ENCODE measurements at regions not wholly inside any gene's neighbourhood (a gene's known extent, or its start where the extent isn't known, plus 50 kb on each side); places are given as distances from the start of the nearest gene placed in this dataset.

DNA sequence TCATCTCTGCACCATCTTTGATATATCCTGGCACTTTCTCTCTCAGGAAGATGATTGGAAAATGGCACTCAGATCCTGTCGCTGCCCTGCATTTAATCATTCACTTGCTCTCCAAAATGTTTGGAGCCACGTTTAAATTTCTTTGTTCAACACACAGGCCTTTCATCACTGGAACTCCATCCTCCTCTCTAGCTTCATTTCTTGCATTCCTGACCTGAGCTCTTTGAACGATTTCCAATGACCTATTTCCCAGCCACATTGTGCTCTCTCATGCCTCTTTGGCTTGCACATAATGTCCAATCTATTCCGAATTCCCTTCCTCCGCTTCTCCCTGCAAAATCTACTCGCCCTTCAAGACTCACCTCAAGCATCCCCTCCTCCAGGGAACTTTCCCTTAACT lies 287.4 kb upstream of the NBEA start:
- TF ChIP-seq MYC (IDR thresholded peaks at IDR 0.05; ENCODE audit: low read depth, low read length) (no peak), POLR2A (IDR thresholded peaks at IDR 0.05; ENCODE audit: extremely low read depth, insufficient read length) (no peak)
- TF ChIP-seq, protein P1, sequence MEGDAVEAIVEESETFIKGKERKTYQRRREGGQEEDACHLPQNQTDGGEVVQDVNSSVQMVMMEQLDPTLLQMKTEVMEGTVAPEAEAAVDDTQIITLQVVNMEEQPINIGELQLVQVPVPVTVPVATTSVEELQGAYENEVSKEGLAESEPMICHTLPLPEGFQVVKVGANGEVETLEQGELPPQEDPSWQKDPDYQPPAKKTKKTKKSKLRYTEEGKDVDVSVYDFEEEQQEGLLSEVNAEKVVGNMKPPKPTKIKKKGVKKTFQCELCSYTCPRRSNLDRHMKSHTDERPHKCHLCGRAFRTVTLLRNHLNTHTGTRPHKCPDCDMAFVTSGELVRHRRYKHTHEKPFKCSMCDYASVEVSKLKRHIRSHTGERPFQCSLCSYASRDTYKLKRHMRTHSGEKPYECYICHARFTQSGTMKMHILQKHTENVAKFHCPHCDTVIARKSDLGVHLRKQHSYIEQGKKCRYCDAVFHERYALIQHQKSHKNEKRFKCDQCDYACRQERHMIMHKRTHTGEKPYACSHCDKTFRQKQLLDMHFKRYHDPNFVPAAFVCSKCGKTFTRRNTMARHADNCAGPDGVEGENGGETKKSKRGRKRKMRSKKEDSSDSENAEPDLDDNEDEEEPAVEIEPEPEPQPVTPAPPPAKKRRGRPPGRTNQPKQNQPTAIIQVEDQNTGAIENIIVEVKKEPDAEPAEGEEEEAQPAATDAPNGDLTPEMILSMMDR (IDR thresholded peaks at IDR 0.05; ENCODE audit: low read depth, low read length): no peak
- TF ChIP-seq, protein P2, sequence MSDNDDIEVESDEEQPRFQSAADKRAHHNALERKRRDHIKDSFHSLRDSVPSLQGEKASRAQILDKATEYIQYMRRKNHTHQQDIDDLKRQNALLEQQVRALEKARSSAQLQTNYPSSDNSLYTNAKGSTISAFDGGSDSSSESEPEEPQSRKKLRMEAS (IDR thresholded peaks at IDR 0.05; ENCODE audit: low read depth, low read length): no peak
- DNase-seq (ENCODE audit: low read depth): no peak
- no peak overlapping the region for H3K4me3 ChIP-seq (ENCODE audit: low read depth, low read length)

DNA sequence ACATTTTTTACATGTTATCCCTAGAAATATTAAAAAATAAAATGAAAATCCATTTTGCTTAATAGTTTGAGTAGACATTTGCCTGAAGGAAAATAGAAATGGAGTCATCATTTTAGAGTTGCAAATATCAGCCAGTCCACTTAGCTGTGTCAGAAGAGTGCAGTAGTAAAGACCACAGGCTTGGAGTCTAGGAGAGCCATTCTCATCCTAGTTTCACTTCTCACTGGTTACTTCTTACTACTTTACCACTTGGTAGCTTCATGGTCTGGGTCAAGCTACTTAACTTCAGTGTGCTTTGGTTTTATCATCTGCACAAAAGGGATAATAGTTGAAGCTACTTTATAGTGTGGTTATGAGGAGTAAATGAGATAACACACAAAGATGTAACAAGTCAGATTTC lies 286.5 kb upstream of the NBEA start:
- DNase-seq (ENCODE audit: low read depth): no peak
- no peak for TF ChIP-seq POLR2A (IDR thresholded peaks at IDR 0.05; ENCODE audit: extremely low read depth, insufficient read length)
- TF ChIP-seq MYC (IDR thresholded peaks at IDR 0.05; ENCODE audit: low read depth, low read length): no peak
- H3K4me3 ChIP-seq (ENCODE audit: low read depth, low read length): no peak overlapping the region

DNA sequence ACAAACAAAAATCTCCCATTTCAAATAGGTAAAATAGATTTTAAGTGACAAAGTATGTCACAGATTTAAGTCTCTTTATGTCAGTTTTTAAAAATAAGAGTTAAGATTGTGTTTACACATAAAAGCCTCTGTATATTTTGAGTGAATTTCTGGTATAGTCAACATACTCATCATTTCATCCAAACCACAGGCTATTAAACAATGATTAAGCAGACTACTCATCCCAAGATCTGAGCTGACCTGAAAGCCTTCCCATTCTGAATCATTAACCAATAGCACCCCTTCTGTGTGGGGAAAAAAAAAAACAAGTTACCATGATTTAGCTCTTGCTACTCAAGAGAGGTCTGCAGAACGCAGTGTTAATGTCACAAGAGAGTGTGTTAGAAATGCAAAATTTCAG lies 284.4 kb upstream of the NBEA start:
- no peak for DNase-seq (ENCODE audit: low read depth)
- H3K4me3 ChIP-seq (ENCODE audit: low read depth, low read length): no peak overlapping the region
- no peak for TF ChIP-seq POLR2A (IDR thresholded peaks at IDR 0.05; ENCODE audit: extremely low read depth, insufficient read length)
- TF ChIP-seq, protein P2 (IDR thresholded peaks at IDR 0.05; ENCODE audit: low read depth, low read length): no peak
- TF ChIP-seq MYC (IDR thresholded peaks at IDR 0.05; ENCODE audit: low read depth, low read length): no peak
- TF ChIP-seq, protein P1 (IDR thresholded peaks at IDR 0.05; ENCODE audit: low read depth, low read length): no peak

DNA sequence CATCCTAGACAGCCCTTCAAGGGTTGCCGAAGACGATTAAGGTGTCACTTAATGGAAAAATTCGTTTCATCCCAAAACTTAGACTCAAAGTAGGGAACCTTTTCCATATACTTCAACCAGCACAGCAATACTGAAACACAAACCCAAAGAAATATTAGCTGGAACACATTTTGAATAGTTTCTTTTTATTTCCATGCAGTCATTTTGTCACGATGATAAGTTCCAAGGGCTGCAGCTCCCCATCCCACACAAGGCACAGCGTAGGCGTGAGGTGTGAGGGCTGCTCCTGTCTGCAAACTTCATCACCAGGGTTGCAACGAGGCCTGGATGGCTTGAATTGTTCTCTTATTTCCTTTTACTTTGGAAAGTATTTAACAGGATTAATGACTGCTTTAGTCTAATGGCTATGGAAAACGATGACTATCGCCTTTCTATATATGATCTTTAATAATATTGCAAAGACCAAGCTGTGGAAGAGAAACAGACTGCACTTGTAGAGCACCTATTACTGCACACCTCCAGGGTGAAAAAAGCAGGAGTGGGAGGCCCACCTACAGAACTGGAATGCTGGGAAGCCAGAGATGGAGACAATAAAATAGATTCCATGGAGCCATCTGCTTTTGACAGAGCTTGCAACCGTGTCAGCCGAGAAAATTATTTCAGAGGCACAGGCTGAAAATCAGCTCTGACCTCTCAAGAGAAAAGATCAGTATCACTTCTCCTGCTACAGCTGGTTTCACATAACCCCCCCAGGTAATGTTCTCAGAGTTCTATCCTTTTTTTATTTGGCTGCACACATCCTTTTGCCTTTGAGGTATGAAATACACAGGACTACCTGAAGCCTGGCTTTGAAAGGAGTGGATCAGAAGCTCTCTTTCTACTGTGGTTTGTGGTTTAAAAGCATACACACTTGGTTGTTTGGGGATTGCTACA lies 274.5 kb upstream of the NBEA start:
- no peak overlapping the region for H3K4me3 ChIP-seq (ENCODE audit: low read depth, low read length)
- TF ChIP-seq, protein P2 (IDR thresholded peaks at IDR 0.05; ENCODE audit: low read depth, low read length): no peak
- TF ChIP-seq, protein P1 (IDR thresholded peaks at IDR 0.05; ENCODE audit: low read depth, low read length): no peak
- TF ChIP-seq MYC (IDR thresholded peaks at IDR 0.05; ENCODE audit: low read depth, low read length) (no peak), POLR2A (IDR thresholded peaks at IDR 0.05; ENCODE audit: extremely low read depth, insufficient read length) (no peak)
- DNase-seq (ENCODE audit: low read depth): no peak

DNA sequence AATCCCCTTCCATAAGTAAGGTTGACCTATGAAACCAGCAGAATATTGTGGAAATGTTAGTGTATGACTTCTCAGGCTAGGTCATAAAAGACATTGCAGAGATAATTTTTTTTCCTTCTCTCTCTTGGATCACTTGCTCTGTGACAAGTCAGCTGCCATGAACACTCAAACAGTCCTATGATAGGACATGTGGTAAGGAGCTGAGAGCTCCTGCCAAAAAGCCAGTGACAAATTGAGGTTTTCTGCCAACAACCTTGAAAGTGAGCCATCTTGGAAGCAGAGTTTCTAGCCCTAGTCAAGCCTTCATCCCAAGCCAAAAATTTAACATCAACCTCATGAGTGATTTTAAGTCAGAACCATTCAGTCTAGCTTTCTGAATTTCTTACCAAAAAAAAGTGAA lies 270.9 kb upstream of the NBEA start:
- no peak for DNase-seq (ENCODE audit: low read depth)
- TF ChIP-seq MYC (IDR thresholded peaks at IDR 0.05; ENCODE audit: low read depth, low read length) (no peak), POLR2A (IDR thresholded peaks at IDR 0.05; ENCODE audit: extremely low read depth, insufficient read length) (no peak)
- TF ChIP-seq, protein P2 (IDR thresholded peaks at IDR 0.05; ENCODE audit: low read depth, low read length): no peak
- TF ChIP-seq, protein P1 (IDR thresholded peaks at IDR 0.05; ENCODE audit: low read depth, low read length): no peak
- H3K4me3 ChIP-seq (ENCODE audit: low read depth, low read length): no peak overlapping the region

DNA sequence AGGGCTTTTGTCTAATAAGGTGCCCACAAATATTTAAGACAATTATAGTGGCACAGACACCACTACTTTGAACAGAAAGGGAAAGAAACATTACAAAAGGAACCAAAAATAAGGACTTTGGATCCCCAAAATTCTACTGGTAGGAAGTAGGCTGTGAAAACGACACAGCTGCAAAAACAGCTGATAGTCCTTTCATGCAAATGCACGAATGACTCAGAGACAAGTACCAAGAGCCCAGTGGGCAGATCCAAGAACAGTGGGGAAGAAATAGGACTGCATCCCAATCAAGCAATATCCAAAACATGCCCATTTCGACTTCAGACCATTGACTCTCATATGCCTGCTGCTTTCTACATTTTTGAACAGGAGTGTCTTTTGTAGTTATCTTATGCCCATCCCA lies 269.4 kb upstream of the NBEA start:
- TF ChIP-seq, protein P1 (IDR thresholded peaks at IDR 0.05; ENCODE audit: low read depth, low read length): no peak
- TF ChIP-seq MYC (IDR thresholded peaks at IDR 0.05; ENCODE audit: low read depth, low read length): no peak
- TF ChIP-seq, protein P2 (IDR thresholded peaks at IDR 0.05; ENCODE audit: low read depth, low read length): no peak
- TF ChIP-seq POLR2A (IDR thresholded peaks at IDR 0.05; ENCODE audit: extremely low read depth, insufficient read length): no peak
- DNase-seq (ENCODE audit: low read depth): no peak
- H3K4me3 ChIP-seq (ENCODE audit: low read depth, low read length): no peak overlapping the region
